Spinal cord (tissue), 9 donors: ENCODE measurements at regions not wholly inside any gene's neighbourhood (a gene's known extent, or its start where the extent isn't known, plus 50 kb on each side); places are given as distances from the start of the nearest gene placed in this dataset.
"Not testable (repeated sequence)": the region's sequence is repeated elsewhere in the genome, so short reads cannot be mapped to it uniquely, and the experiment has no call there.

Experiments
- DNase-seq, 6 donors: peaks; one replicate each; pipeline versions ENCODE4 v3.0.0 to v3.0.0-alpha.2; 2013 to 2015; ENCODE audit warnings: low spot score in 6 of 6, low read depth in 4 of 6
- H3K27ac ChIP-seq: one replicate; pipeline ENCODE4 v1.5.1; 2013; ENCODE audit warnings: low read depth, low read length, control low read depth
- H3K27me3 ChIP-seq: one replicate; pipeline ENCODE4 v1.6.1; 2013; ENCODE audit warnings: low read length; ENCODE audit not compliant: control insufficient read depth, insufficient read depth
- H3K36me3 ChIP-seq: one replicate; pipeline ENCODE4 v1.6.1; 2013; ENCODE audit warnings: low read length; ENCODE audit not compliant: control insufficient read depth, insufficient read depth
- H3K4me1 ChIP-seq: one replicate; pipeline ENCODE4 v1.6.1; 2013; ENCODE audit warnings: low read length; ENCODE audit not compliant: control insufficient read depth, insufficient read depth
- H3K4me3 ChIP-seq: one replicate; pipeline ENCODE4 v1.5.1; 2013; ENCODE audit warnings: low read depth, low read length, control low read depth
- H3K9me3 ChIP-seq: one replicate; pipeline ENCODE4 v1.6.1; 2013; ENCODE audit warnings: low read length; ENCODE audit not compliant: control insufficient read depth, insufficient read depth
- WGBS: methylation state at CpG from one replicate; pipeline ENCODE4 v1.1.5; 2013; ENCODE audit warnings: missing lambda C conversion rate; ENCODE audit not compliant: insufficient coverage; 5-methylcytosine and 5-hydroxymethylcytosine counted together
- donor health status: healthy.

- 32% methylated on average over 3 of the region's 4 CpGs for WGBS
- no peaks in the 10 kb centered on the region for H3K9me3 ChIP-seq
- H3K27me3 ChIP-seq = no peaks in the 10 kb centered on the region
- peaks cover 3% of the 10 kb centered on the region for H3K4me1 ChIP-seq
- H3K4me3 ChIP-seq = no peak overlapping the region
- no peak overlapping the region for H3K27ac ChIP-seq
- DNase-seq = peak in 1 of 6 donors; percentile 12
- no peaks in the 10 kb centered on the region for H3K36me3 ChIP-seq
Measured at GRCh38 chr3:132135628-132136333, 101.0 kb upstream of the CPNE4 start.

- peaks cover 3% of the 10 kb centered on the region for H3K4me1 ChIP-seq
- H3K9me3 ChIP-seq = no peaks in the 10 kb centered on the region
- no peaks in the 10 kb centered on the region for H3K27me3 ChIP-seq
- no peak for DNase-seq
- no CpG with 5 or more reads among the region's 2 CpGs for WGBS
- no peaks in the 10 kb centered on the region for H3K36me3 ChIP-seq
- no peak overlapping the region for H3K27ac ChIP-seq
- H3K4me3 ChIP-seq = no peak overlapping the region
Measured at GRCh38 chr3:132136334-132136716, 101.5 kb upstream of the CPNE4 start.

GRCh38 chr3:132136902-132137301, 102.1 kb upstream of the CPNE4 start:
- not testable (repeated sequence) for H3K9me3 ChIP-seq, DNase-seq
- WGBS = 67% methylated on average over 11 of the region's 23 CpGs

GRCh38 chr3:132145833-132146232, 111.0 kb upstream of the CPNE4 start:
- Histone ChIP-seq H3K4me1 (no peaks in the 10 kb centered on the region), H3K27me3 (no peaks in the 10 kb centered on the region), H3K4me3 (no peak overlapping the region), H3K36me3 (no peaks in the 10 kb centered on the region), H3K9me3 (no peaks in the 10 kb centered on the region), H3K27ac (no peak overlapping the region)
- DNase-seq = no peak
- no CpG with 5 or more reads among the region's 2 CpGs for WGBS

More at GRCh38 chr3:132136902-132137301, 102.1 kb upstream of the CPNE4 start:
- H3K4me3 ChIP-seq, H3K36me3 ChIP-seq, H3K4me1 ChIP-seq, H3K27ac ChIP-seq, H3K27me3 ChIP-seq: not testable (repeated sequence)

GRCh38 chr3:132154619-132155018, 119.8 kb upstream of the CPNE4 start:
- no peaks in the 10 kb centered on the region for H3K9me3 ChIP-seq
- WGBS = no CpG with 5 or more reads among the region's 5 CpGs
- no peaks in the 10 kb centered on the region for H3K4me1 ChIP-seq
- no peak overlapping the region for H3K4me3 ChIP-seq
- H3K27me3 ChIP-seq = no peaks in the 10 kb centered on the region
- peak in 1 of 6 donors; percentile 15 for DNase-seq
- H3K27ac ChIP-seq = no peak overlapping the region
- no peaks in the 10 kb centered on the region for H3K36me3 ChIP-seq

- no peaks in the 10 kb centered on the region for H3K4me1 ChIP-seq
- H3K36me3 ChIP-seq = no peaks in the 10 kb centered on the region
- WGBS = 100% methylated on average over 1 of the region's 2 CpGs
Measured at GRCh38 chr3:132159145-132159544, 124.3 kb upstream of the CPNE4 start.

GRCh38 chr3:132160198-132160597, 125.4 kb upstream of the CPNE4 start:
- no peak overlapping the region for H3K4me3 ChIP-seq
- no peaks in the 10 kb centered on the region for H3K9me3 ChIP-seq
- no peak for DNase-seq
- H3K36me3 ChIP-seq = no peaks in the 10 kb centered on the region
- no peak overlapping the region for H3K27ac ChIP-seq
- H3K4me1 ChIP-seq = no peaks in the 10 kb centered on the region
- H3K27me3 ChIP-seq = no peaks in the 10 kb centered on the region
- 100% methylated on average over 1 of the region's 1 CpG for WGBS

More at GRCh38 chr3:132159145-132159544, 124.3 kb upstream of the CPNE4 start:
- Histone ChIP-seq H3K4me3 (no peak overlapping the region), H3K27me3 (no peaks in the 10 kb centered on the region), H3K9me3 (no peaks in the 10 kb centered on the region), H3K27ac (no peak overlapping the region)
- no peak for DNase-seq

- Histone ChIP-seq H3K4me3 (no peak overlapping the region), H3K36me3 (no peaks in the 10 kb centered on the region), H3K27ac (no peak overlapping the region), H3K27me3 (no peaks in the 10 kb centered on the region), H3K4me1 (no peaks in the 10 kb centered on the region), H3K9me3 (no peaks in the 10 kb centered on the region)
- no peak for DNase-seq
- WGBS = no CpG with 5 or more reads among the region's 1 CpG
Measured at GRCh38 chr3:132161608-132162007, 126.8 kb upstream of the CPNE4 start.

GRCh38 chr3:132164469-132165092, 129.8 kb upstream of the CPNE4 start:
- 27% methylated on average over 1 of the region's 1 CpG for WGBS
- no peaks in the 10 kb centered on the region for H3K36me3 ChIP-seq
- H3K4me3 ChIP-seq = no peak overlapping the region
- no peaks in the 10 kb centered on the region for H3K27me3 ChIP-seq
- no peak overlapping the region for H3K27ac ChIP-seq
- peak in 1 of 6 donors; percentile 7 for DNase-seq
- H3K9me3 ChIP-seq = no peaks in the 10 kb centered on the region
- H3K4me1 ChIP-seq = no peaks in the 10 kb centered on the region

GRCh38 chr3:132167870-132168269, 133.1 kb upstream of the CPNE4 start:
- Histone ChIP-seq H3K27ac (no peak overlapping the region), H3K27me3 (no peaks in the 10 kb centered on the region), H3K9me3 (no peaks in the 10 kb centered on the region), H3K4me3 (no peak overlapping the region), H3K4me1 (no peaks in the 10 kb centered on the region), H3K36me3 (no peaks in the 10 kb centered on the region)
- no peak for DNase-seq
- no CpG with 5 or more reads among the region's 5 CpGs for WGBS
